Endothelial cell of umbilical vein (primary cell): ENCODE measurements at regions not wholly inside any gene's neighbourhood (a gene's known extent, or its start where the extent isn't known, plus 50 kb on each side); places are given as distances from the start of the nearest gene placed in this dataset.

Experiments
- BruUV-seq: library from RNA; stranded (reverse); fragments of 400-500 nt; replicated peaks from 2 replicates; lab custom pipeline; 2021; lab: Mats Ljungman, UMichigan
- CTCF ChIA-PET: fragments of 300-600, 350-600 bp; sonication (Branson Sonifier 250); formaldehyde crosslinking; loops from one replicate; lab custom pipeline; 2021; ENCODE audit warnings: antibody characterized with exemption, inconsistent platforms; lab: Charles Lee
- POLR2A ChIA-PET: fragments of 300-600, 350-600 bp; sonication (Branson Sonifier 250); formaldehyde crosslinking; loops from one replicate; lab custom pipeline; 2021; ENCODE audit warnings: antibody characterized with exemption, inconsistent platforms; lab: Charles Lee
- DNase-seq: peaks from one replicate; pipeline ENCODE4 v3.0.0-alpha.2; 2011; ENCODE audit warnings: low read depth, low spot score
- FAIRE-seq: peaks from 2 replicates; lab custom pipeline; 2011; peaks lifted over from hg19 to GRCh38; lab: Jason Lieb, UNC
- H2AFZ ChIP-seq: 2 replicates; pipeline ENCODE4 v1.6.0; 2012; ENCODE audit warnings: low read depth, low read length, control low read depth, inconsistent platforms
- H3K27ac ChIP-seq: 2 replicates; pipeline ENCODE4 v1.5.1; 2011; ENCODE audit warnings: low read depth, mild to moderate bottlenecking, control low read depth, low read length, moderate library complexity; ENCODE audit not compliant: insufficient read depth
- H3K27me3 ChIP-seq, 2 experiments: 2 replicates each; pipeline versions ENCODE4 v1.6.0 to v1.6.1; 2011; ENCODE audit warnings: low read length in 2 of 2, mixed read lengths in 1 of 2; ENCODE audit not compliant: control insufficient read depth in 2 of 2, insufficient read depth in 2 of 2
- H3K36me3 ChIP-seq, 2 experiments: 2 replicates in 1 of 2; 3 replicates in 1 of 2; pipeline ENCODE4 v1.5.1; 2011; ENCODE audit warnings: low read length in 2 of 2, mild to moderate bottlenecking in 1 of 2, moderate library complexity in 1 of 2; ENCODE audit not compliant: control insufficient read depth in 2 of 2, insufficient read depth in 2 of 2; ENCODE audit errors: extremely low read depth in 1 of 2
- H3K4me1 ChIP-seq: 3 replicates; pipeline ENCODE4 v1.5.1; 2011; ENCODE audit warnings: mild to moderate bottlenecking, low read length; ENCODE audit not compliant: control insufficient read depth, insufficient read depth; ENCODE audit errors: extremely low read depth
- H3K4me2 ChIP-seq: 2 replicates; pipeline ENCODE4 v1.6.1; 2011; ENCODE audit warnings: low read length, control low read depth, mixed read lengths; ENCODE audit not compliant: insufficient read depth
- H3K4me3 ChIP-seq, 3 experiments: fragments of 200-600 bp in 1 of 3; sonication (generic), shearing (Covaris generic) in 1 of 3; replicated peaks in 1 of 3; 2 replicates each; pipeline ENCODE4 v1.5.1; 2011 to 2016; ENCODE audit warnings: control low read depth in 3 of 3, low read length in 3 of 3, mild to moderate bottlenecking in 2 of 3, inconsistent platforms in 1 of 3, low read depth in 1 of 3, moderate library complexity in 1 of 3; ENCODE audit not compliant: insufficient read depth in 1 of 3
- H3K79me2 ChIP-seq: 2 replicates; pipeline ENCODE4 v1.6.0; 2012; ENCODE audit warnings: low read length, inconsistent platforms; ENCODE audit not compliant: control insufficient read depth, insufficient read depth
- H3K9ac ChIP-seq: replicated peaks from 2 replicates; pipeline ENCODE3; 2011; ENCODE audit warnings: low read length, control low read depth; ENCODE audit not compliant: insufficient read depth; ENCODE audit errors: extremely low read depth
- H3K9me1 ChIP-seq: replicated peaks from 3 replicates; pipeline ENCODE4 v1.6.0; 2011; ENCODE audit warnings: mild to moderate bottlenecking, low read length; ENCODE audit not compliant: control insufficient read depth, insufficient read depth; ENCODE audit errors: extremely low read depth
- H3K9me3 ChIP-seq: replicated peaks from 2 replicates; pipeline ENCODE4 v1.5.1; 2012; ENCODE audit warnings: low read length, inconsistent platforms; ENCODE audit not compliant: control insufficient read depth, insufficient read depth
- H4K20me1 ChIP-seq: replicated peaks from 2 replicates; pipeline ENCODE3; 2011; ENCODE audit warnings: mild to moderate bottlenecking, low read length; ENCODE audit not compliant: control insufficient read depth, insufficient read depth; ENCODE audit errors: extremely low read depth
- EZH2 ChIP-seq: IDR thresholded peaks from 2 replicates; pipeline ENCODE4 v1.6.1; 2012; ENCODE audit warnings: borderline replicate concordance, low read depth, mild to moderate bottlenecking, moderate library complexity, low read length, inconsistent platforms; ENCODE audit not compliant: severe bottlenecking
- FOS ChIP-seq: IDR thresholded peaks from 2 replicates; pipeline ENCODE4 v1.6.1; 2011; ENCODE audit warnings: mild to moderate bottlenecking, low read length, moderate library complexity, borderline replicate concordance; ENCODE audit not compliant: insufficient read depth
- GATA2 ChIP-seq: IDR thresholded peaks from 2 replicates; pipeline ENCODE4 v1.7.0; 2011; ENCODE audit warnings: low read depth, mild to moderate bottlenecking, moderate library complexity, mixed read lengths, low read length; ENCODE audit not compliant: insufficient read length, insufficient read depth
- JUN ChIP-seq: IDR thresholded peaks from 2 replicates; pipeline ENCODE4 v1.6.1; 2011; ENCODE audit warnings: borderline replicate concordance, low read depth; ENCODE audit not compliant: insufficient read length, insufficient read depth
- MYC ChIP-seq: IDR thresholded peaks from one replicate; pipeline ENCODE4 v1.6.1; 2011; ENCODE audit warnings: mild to moderate bottlenecking, low read depth, low read length
- POLR2A ChIP-seq: IDR thresholded peaks from 2 replicates; pipeline ENCODE4 v1.6.1; 2012; ENCODE audit warnings: low read depth, mild to moderate bottlenecking, control low read depth, low read length
- POLR2AphosphoS5 ChIP-seq: IDR thresholded peaks from 2 replicates; pipeline ENCODE4 v1.6.1; 2012; ENCODE audit warnings: low read depth, mild to moderate bottlenecking, control low read depth, low read length, moderate library complexity; ENCODE audit not compliant: insufficient read depth
- dilution Hi-C: fragments of 300-500 bp; cut with MboI; formaldehyde crosslinking; loops from one replicate; pipeline ENCODE4 v1.15.0; 2019; ENCODE audit warnings: low sequenced_read_pairs; ENCODE audit not compliant: extremely low pct_ligation_motif_present
- intact Hi-C: fragments of 100-400 bp; cut with micrococcal nuclease; formaldehyde crosslinking; loops from one replicate; pipeline ENCODE4 v1.10.0; 2022
- TF ChIP-seq, protein P1 (sequence below), 2 donors: IDR thresholded peaks; 1 replicate in 1 of 2; 2 replicates in 1 of 2; pipeline ENCODE4 v1.5.1; 2011; ENCODE audit warnings: low read length in 2 of 2, mild to moderate bottlenecking in 2 of 2, moderate library complexity in 2 of 2, control low read depth in 1 of 2, inconsistent platforms in 1 of 2, low read depth in 1 of 2; ENCODE audit not compliant: insufficient read depth in 1 of 2; ENCODE audit errors: extremely low read depth in 1 of 2
- TF ChIP-seq, protein P2 (sequence below): IDR thresholded peaks from 2 replicates; pipeline ENCODE4 v1.6.1; 2011; ENCODE audit not compliant: insufficient read depth, insufficient read length

DNA sequence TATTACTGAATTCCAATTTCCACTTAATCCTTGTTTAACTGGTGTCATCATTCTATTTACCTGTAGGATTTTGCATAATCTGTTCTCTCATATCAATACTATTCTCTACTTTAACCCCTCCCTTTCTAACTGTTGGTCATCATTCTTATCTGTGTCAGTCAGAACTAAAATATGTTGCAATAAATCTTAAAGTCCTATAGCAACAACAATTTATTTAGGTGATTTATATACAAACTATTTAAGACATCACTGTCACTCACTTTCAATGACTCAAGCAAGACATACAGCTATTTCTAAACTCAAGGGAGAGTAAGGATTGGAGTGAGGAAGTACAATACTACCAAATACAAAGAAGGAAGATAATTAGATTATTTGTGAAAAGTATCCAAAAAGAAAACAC, 740.4 kb downstream of the DSC3 start:
- H4K20me1 ChIP-seq: no peaks in the 10 kb centered on the region
- no peaks in the 10 kb centered on the region for H3K79me2 ChIP-seq
- TF ChIP-seq FOS (no peak), POLR2A (no peak), EZH2 (no peak)
- no peaks in the 10 kb centered on the region for H3K36me3 ChIP-seq
- no TSS peak for BruUV-seq
- no peaks in the 10 kb centered on the region for H3K9me3 ChIP-seq
- H3K4me3 ChIP-seq: no peak overlapping the region
- POLR2A ChIA-PET: no interaction called here
- dilution Hi-C loops (no loop called here), intact Hi-C loops (no loop called here)
- FAIRE-seq (no peak), DNase-seq (no peak)
- no peaks in the 10 kb centered on the region for H3K9me1 ChIP-seq
- H3K27ac ChIP-seq: no peak overlapping the region
- CTCF ChIA-PET: interaction anchor here (1.1 kb wide), 1 partner anchor 21 kb away, joined by 3 read pairs; no protein-coding TSS in a partner anchor
- no peaks in the 10 kb centered on the region for H3K27me3 ChIP-seq
- no peak overlapping the region for H3K9ac ChIP-seq
- H3K4me2 ChIP-seq: no peak overlapping the region
- H3K4me1 ChIP-seq: no peaks in the 10 kb centered on the region
- H2AFZ ChIP-seq: no peak overlapping the region

GRCh38 chr18:30298769-30299168, 743.8 kb downstream of the DSC3 start:
- no peaks in the 10 kb centered on the region for H3K4me1 ChIP-seq
- TF ChIP-seq MYC: no peak
- no peak for TF ChIP-seq GATA2
- TF ChIP-seq, protein P1, sequence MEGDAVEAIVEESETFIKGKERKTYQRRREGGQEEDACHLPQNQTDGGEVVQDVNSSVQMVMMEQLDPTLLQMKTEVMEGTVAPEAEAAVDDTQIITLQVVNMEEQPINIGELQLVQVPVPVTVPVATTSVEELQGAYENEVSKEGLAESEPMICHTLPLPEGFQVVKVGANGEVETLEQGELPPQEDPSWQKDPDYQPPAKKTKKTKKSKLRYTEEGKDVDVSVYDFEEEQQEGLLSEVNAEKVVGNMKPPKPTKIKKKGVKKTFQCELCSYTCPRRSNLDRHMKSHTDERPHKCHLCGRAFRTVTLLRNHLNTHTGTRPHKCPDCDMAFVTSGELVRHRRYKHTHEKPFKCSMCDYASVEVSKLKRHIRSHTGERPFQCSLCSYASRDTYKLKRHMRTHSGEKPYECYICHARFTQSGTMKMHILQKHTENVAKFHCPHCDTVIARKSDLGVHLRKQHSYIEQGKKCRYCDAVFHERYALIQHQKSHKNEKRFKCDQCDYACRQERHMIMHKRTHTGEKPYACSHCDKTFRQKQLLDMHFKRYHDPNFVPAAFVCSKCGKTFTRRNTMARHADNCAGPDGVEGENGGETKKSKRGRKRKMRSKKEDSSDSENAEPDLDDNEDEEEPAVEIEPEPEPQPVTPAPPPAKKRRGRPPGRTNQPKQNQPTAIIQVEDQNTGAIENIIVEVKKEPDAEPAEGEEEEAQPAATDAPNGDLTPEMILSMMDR (IDR thresholded peaks at IDR 0.05; ENCODE audit: extremely low read depth in 1 of 2, insufficient read depth in 1 of 2, low read depth in 1 of 2, low read length in 2 of 2): no peak
- TF ChIP-seq POLR2AphosphoS5: no peak
- no peak for TF ChIP-seq FOS
- TF ChIP-seq, protein P2, sequence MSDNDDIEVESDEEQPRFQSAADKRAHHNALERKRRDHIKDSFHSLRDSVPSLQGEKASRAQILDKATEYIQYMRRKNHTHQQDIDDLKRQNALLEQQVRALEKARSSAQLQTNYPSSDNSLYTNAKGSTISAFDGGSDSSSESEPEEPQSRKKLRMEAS: no peak
- TF ChIP-seq EZH2: no peak
- TF ChIP-seq POLR2A: no peak
- TF ChIP-seq JUN: no peak
- DNase-seq: no peak
- H3K36me3 ChIP-seq: no peaks in the 10 kb centered on the region
- H2AFZ ChIP-seq: no peak overlapping the region
- no peaks in the 10 kb centered on the region for H3K79me2 ChIP-seq
- FAIRE-seq: no peak
- dilution Hi-C loops (no loop called here), intact Hi-C loops (no loop called here)
- H3K9me3 ChIP-seq: no peaks in the 10 kb centered on the region
- BruUV-seq: no TSS peak
- no peaks in the 10 kb centered on the region for H4K20me1 ChIP-seq
- no peaks in the 10 kb centered on the region for H3K9me1 ChIP-seq
- ChIA-PET CTCF (no interaction called here), POLR2A (no interaction called here)
- H3K4me2 ChIP-seq: no peak overlapping the region
- H3K27me3 ChIP-seq: no peaks in the 10 kb centered on the region
- H3K9ac ChIP-seq: no peak overlapping the region
- H3K4me3 ChIP-seq: no peak overlapping the region
- no peak overlapping the region for H3K27ac ChIP-seq
